Fibroblast of lung (primary cell): ENCODE measurements at regions not wholly inside any gene's neighbourhood (a gene's known extent, or its start where the extent isn't known, plus 50 kb on each side); places are given as distances from the start of the nearest gene placed in this dataset.

ENCODE experiments used
- CTCF ChIP-seq, 2 donors: IDR thresholded peaks in 1 of 2; conservative IDR thresholded peaks in 1 of 2; 1 replicate in 1 of 2; 2 replicates in 1 of 2; pipeline ENCODE4 v1.5.1; 2011 to 2012; ENCODE audit warnings: low read length in 2 of 2, control low read depth in 1 of 2, inconsistent platforms in 1 of 2, low read depth in 1 of 2, mild to moderate bottlenecking in 1 of 2
- EZH2 ChIP-seq: IDR thresholded peaks from 2 replicates; pipeline ENCODE4 v1.5.1; 2012; ENCODE audit warnings: low read length, control low read depth, mild to moderate bottlenecking; ENCODE audit errors: missing control alignments

DNA sequence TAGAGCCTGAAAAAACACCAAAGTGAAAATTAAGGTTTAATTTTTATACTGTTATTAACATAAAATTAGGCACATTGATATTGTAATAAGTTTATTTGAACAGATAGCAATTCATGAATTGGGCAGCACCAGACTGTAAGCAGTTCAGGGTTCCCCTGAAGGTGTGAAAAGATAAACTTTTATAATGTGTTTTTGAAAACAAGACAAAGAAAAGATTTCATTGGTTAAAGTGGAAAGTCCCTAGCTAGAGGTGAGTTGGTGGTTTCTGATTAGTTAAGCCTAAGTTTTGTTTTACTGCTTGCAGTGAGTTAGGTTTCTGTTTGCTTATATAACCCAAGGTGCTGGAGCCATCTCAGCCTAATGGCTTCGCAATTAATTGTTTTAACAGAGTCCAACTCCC lies 96.5 kb upstream of the RPS23 start:
- TF ChIP-seq CTCF (conservative IDR thresholded peaks at IDR 0.05 in 1 of 2, IDR thresholded peaks at IDR 0.05 in 1 of 2; ENCODE audit: low read depth in 1 of 2, low read length in 2 of 2) (no peak), EZH2 (no peak)
